ENCODE measurements at regions not wholly inside any gene's neighbourhood (a gene's known extent, or its start where the extent isn't known, plus 50 kb on each side); places are given as distances from the start of the nearest gene placed in this dataset.

DNA sequence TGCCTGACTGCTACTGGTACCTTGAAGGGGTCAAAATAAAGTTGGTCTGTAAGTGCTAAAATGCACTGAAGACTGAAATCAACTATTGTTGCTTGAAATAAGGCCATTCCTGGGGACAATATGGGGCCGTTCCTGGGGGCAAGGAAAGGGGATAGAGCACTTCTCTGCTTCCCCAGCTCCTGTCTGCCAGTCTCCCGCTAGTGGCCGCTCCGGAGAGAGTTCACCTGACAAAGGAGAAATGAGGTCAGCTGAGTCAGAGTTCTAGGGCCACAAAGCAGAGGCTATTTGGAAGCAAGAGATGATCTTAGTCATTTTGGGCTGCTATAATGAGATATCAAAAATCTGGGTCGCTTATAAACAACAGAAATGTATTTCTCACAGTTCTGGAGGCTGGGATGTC lies 345.9 kb downstream of the TSN start:
- no peak for DNase-seq (ENCODE audit: extremely low read depth, low read depth)
- TF ChIP-seq, protein P1, sequence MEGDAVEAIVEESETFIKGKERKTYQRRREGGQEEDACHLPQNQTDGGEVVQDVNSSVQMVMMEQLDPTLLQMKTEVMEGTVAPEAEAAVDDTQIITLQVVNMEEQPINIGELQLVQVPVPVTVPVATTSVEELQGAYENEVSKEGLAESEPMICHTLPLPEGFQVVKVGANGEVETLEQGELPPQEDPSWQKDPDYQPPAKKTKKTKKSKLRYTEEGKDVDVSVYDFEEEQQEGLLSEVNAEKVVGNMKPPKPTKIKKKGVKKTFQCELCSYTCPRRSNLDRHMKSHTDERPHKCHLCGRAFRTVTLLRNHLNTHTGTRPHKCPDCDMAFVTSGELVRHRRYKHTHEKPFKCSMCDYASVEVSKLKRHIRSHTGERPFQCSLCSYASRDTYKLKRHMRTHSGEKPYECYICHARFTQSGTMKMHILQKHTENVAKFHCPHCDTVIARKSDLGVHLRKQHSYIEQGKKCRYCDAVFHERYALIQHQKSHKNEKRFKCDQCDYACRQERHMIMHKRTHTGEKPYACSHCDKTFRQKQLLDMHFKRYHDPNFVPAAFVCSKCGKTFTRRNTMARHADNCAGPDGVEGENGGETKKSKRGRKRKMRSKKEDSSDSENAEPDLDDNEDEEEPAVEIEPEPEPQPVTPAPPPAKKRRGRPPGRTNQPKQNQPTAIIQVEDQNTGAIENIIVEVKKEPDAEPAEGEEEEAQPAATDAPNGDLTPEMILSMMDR (IDR thresholded peaks at IDR 0.05; ENCODE audit: low read depth, low read length): no peak

DNA sequence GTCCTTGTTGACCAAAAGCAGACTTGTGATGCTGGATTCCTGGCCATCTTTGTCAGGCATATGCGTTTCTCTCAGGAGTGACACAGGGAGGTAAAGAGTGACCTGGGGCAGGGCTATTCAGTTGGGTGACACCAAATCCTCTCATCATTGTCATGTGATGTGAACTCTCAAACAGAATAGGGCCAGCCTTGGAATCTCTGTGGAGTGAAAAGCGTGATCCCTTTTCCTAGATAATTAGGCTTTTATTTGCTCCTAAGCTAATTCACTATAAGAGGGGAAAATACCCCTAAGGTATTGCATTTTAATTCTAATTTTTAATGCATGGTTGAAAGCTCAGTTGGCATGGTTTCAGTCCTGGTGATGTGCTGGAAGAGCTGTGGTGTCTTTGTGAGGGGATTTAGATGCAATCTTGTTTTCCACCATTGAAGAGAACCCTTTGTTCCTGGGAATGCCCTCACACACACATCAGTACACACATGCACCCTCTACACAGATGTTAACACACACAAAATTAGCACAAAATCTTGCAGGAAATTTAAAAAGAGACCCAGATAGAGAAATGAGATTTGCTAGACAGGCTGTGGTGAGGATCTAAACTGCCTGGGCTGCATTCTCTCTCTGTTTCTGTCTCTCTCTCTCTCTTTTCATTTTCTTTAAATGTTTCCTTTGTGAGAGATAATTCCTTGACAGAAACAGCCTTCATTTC lies 349.9 kb downstream of the TSN start:
- TF ChIP-seq, protein P1 (IDR thresholded peaks at IDR 0.05; ENCODE audit: low read depth, low read length): no peak
- no peak for DNase-seq (ENCODE audit: extremely low read depth, low read depth)

DNA sequence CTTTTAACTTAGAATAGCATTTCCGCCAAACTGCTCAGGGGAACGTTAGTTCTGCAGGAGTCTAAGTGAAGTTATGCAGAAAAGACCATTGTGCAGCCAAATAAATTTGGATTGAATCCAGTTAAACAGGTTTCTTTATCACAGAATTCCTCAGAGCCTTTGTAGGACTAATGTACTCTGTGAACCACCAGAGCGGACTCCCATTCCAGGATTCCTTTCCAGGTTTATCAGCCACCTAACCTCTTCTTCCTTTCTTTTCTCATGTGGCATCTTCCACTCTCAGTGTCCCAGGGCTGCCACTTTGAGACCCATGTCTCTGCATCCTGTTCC lies 350.4 kb downstream of the TSN start:
- TF ChIP-seq, protein P1 (IDR thresholded peaks at IDR 0.05; ENCODE audit: low read depth, low read length): no peak

DNA sequence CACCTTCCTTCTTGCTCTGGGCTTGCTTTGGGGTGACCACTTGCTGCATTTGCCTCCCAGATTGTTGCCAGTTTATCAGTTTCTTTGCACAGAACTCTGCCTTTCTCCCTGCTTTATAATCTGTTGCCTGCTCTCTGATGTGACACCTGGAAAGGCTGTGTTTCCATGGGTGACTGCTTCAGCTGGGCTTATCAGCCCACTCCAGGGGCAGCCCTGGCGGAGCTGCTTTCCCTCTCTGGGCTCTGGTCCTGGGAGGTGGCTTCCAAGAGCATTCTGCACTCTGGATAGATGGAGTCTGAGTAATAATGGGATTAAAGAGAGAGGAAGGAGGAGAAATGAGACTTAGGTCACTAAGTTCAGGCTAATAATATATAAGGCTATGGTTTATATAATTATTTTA lies 352.7 kb downstream of the TSN start:
- DNase-seq (ENCODE audit: extremely low read depth, low read depth): no peak
- TF ChIP-seq, protein P1 (IDR thresholded peaks at IDR 0.05; ENCODE audit: low read depth, low read length): no peak

More for the DNA sequence above, 350.4 kb downstream of the TSN start:
- no peak for DNase-seq (ENCODE audit: extremely low read depth, low read depth)

DNA sequence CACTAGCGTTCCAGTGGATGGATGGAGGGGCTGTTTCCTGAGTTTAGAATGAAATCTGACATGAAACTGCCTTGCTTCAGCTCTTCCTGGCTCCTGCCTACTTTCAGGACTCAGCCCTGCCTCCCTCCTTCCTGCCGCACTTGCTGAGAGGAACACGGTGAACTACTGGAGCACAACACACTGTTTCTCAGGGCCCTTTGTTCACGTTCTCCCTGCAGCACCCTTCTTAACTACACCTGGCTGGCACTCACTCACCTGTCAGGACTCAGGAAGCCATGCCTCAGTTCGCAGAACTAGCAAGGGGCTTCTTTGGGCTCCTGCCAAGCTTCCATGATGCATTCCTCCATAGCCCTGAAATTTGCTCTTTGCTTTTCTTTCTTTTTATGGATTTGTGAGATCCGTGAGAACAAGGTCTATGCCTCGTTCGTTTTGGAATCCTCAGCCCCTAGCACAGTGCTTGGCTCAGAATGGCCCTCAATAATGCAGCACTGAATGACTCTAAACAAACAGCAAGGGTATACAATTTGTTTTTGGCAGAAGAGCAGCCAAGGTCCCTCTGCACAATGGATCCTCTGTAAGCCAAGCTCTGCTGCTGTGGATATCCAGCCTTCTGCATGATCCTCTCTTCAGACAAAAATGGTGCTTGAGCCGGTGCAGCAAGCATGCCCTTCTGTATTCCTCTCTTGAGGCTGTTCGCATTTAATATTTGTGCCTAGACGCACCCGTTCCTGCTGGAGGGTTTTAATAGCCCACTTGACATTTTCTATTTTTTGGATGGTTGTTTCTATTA lies 357.0 kb downstream of the TSN start:
- TF ChIP-seq, protein P1 (IDR thresholded peaks at IDR 0.05; ENCODE audit: low read depth, low read length): no peak
- no peak for DNase-seq (ENCODE audit: extremely low read depth, low read depth)

DNA sequence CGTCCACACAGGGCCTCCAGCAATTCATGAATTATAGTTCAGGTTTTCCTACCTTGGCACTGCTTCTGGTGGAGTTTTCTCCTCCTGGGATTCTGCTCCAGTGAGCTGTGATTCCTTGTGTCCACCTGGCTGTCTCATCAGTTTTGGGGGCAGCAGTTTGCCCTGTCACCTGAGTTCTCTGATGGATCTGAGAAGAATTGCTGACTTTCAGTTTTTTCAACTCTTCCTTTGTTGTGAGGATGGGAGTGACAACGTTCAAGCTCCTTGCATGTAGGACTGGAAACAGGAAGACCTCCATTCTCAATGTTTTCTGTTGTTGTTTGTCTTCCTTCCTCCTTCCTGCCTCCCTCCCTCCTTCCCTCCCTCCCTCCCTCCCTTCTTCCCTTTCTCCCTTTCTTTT lies 359.0 kb downstream of the TSN start:
- TF ChIP-seq, protein P1 (IDR thresholded peaks at IDR 0.05; ENCODE audit: low read depth, low read length): no peak
- DNase-seq (ENCODE audit: extremely low read depth, low read depth): no peak

DNA sequence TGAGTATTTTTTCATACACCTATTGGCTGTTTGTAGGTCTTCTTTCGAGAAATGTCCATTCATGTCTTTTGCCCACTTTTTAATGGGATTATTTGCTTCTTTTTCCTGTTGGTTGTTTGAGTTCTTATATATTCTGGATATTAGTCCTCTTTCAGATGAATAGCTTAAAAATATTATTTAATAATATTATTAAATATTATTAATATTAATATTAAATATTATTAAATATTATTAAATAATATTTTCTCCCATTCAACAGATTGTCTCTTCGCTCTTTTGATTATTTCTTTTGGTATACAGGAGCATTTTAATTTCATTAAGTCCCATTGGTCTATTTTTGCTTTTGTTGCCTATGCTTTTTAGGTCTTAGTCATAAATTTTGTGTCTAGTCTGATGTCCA lies 361.9 kb downstream of the TSN start:
- TF ChIP-seq, protein P1 (IDR thresholded peaks at IDR 0.05; ENCODE audit: low read depth, low read length): no peak
- no peak for DNase-seq (ENCODE audit: extremely low read depth, low read depth)
